OCI-LY1 (cell line): ENCODE measurements at regions not wholly inside any gene's neighbourhood (a gene's known extent, or its start where the extent isn't known, plus 50 kb on each side); places are given as distances from the start of the nearest gene placed in this dataset.

Source experiments
- CTCF ChIP-seq: fragments of 200-600 bp; sonication (generic), shearing (Covaris generic); IDR thresholded peaks from 2 replicates; pipeline ENCODE4 v1.5.1; 2017; ENCODE audit warnings: mild to moderate bottlenecking, antibody characterized with exemption, low read length, moderate library complexity, mixed read lengths
- EZH2 ChIP-seq: fragments of 200-600 bp; sonication (generic), shearing (Covaris generic); IDR thresholded peaks from 2 replicates; pipeline ENCODE4 v1.8.0; 2017; ENCODE audit warnings: borderline replicate concordance, mixed run types, mild to moderate bottlenecking, antibody characterized with exemption, low read length, moderate library complexity, mixed read lengths

DNA sequence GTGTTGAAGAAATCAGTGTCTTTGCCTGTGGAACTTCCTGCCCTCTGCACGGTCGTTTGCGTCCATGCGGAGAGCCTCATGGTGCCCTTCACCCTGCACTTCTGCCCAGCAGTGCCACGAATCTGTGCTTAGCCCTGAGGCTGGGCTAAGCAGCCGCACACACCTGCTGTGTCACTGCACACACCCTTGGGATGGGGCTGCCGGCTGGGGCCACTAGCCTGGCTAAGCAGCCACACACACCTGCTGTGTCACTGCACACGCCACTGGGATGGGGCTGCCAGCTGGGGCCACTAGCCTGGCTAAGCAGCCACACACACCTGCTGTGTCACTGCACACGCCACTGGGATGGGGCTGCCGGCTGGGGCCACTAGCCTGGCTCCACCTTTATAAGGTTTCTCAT, 188.5 kb downstream of the KIF26A start:
- no peak for TF ChIP-seq CTCF
- no peak for TF ChIP-seq EZH2
